GM12872 (cell line): ENCODE measurements at regions not wholly inside any gene's neighbourhood (a gene's known extent, or its start where the extent isn't known, plus 50 kb on each side); places are given as distances from the start of the nearest gene placed in this dataset.

Experiments used
- TF ChIP-seq, protein P1 (sequence below): IDR thresholded peaks from 3 replicates; pipeline ENCODE4 v1.5.1; 2011; ENCODE audit warnings: low read depth, mild to moderate bottlenecking, low read length, moderate library complexity; ENCODE audit not compliant: insufficient read depth

DNA sequence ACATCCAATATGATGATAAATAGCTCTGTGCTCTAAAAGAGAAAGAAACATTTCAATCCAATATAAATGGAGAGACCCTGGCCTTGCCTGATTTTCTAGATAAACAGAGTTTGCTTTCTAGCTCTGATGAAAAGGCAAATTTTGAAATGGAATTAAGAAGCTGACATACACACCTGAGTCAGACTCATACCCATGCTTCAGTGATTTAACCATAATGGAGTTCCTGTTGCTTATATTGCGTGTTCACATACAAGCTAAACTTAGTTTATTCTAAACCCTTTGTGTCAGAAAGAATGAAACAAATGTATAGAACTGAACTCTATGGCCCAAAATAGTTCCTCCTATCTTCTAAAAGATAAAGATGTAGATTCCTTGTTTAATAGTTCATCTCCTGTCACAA is 760.8 kb upstream of the ARPP21 start:
- TF ChIP-seq, protein P1, sequence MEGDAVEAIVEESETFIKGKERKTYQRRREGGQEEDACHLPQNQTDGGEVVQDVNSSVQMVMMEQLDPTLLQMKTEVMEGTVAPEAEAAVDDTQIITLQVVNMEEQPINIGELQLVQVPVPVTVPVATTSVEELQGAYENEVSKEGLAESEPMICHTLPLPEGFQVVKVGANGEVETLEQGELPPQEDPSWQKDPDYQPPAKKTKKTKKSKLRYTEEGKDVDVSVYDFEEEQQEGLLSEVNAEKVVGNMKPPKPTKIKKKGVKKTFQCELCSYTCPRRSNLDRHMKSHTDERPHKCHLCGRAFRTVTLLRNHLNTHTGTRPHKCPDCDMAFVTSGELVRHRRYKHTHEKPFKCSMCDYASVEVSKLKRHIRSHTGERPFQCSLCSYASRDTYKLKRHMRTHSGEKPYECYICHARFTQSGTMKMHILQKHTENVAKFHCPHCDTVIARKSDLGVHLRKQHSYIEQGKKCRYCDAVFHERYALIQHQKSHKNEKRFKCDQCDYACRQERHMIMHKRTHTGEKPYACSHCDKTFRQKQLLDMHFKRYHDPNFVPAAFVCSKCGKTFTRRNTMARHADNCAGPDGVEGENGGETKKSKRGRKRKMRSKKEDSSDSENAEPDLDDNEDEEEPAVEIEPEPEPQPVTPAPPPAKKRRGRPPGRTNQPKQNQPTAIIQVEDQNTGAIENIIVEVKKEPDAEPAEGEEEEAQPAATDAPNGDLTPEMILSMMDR: no peak

DNA sequence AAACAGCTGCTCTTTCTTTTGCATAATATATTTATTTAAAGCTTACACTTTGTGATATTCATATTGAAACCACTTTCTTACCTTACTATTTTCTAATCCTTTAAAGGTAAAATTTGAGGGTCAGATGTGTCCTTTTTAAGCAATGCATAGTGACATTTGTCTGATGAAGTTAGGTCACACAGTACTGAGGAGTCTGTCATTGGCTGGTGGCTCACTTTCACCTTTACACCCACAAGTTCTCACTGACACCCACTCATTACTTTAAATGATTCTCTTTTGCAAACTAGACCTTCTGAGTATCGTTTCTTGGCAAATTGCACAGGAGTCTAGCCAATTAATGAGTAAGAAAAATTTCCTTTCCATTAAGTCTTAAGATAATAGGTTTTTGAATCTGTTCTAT is 758.3 kb upstream of the ARPP21 start:
- TF ChIP-seq, protein P1: no peak

DNA sequence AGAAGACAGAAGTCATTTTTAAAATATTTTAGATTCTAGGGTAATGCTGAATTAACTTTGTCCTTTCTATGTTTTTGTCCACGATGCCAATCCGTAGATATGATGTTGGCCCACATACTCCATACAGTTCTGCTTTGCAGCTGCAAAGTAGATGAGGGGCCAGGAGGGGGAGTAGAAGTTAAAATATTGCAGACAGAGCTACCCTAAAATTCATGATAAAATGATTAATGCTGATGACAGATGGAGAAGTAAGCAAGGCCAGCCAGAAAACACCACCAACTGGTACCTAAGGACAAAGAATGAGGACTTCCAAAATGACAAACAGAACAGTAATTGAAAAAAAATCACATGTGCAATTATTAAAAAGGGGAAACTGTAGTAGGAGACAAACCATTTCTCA is 756.6 kb upstream of the ARPP21 start:
- TF ChIP-seq, protein P1: no peak

DNA sequence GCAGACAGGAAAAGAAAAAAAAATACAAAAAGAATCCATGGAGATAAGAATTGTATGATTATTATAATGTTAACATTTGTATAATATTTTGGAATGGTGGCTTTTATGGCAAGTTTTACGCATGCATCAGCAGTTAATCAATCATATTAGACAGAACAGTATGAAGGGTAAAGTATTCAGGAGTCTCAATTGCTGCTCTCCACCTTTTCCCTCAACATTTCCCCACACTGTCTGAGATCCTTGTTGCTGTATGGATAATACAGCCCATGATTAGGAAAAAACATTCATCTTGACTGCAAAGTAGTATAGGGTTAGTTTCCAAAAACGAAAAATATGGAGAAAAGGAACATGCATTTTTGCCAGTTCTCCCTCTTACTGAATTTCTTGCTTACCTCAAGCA is 755.3 kb upstream of the ARPP21 start:
- TF ChIP-seq, protein P1: no peak

DNA sequence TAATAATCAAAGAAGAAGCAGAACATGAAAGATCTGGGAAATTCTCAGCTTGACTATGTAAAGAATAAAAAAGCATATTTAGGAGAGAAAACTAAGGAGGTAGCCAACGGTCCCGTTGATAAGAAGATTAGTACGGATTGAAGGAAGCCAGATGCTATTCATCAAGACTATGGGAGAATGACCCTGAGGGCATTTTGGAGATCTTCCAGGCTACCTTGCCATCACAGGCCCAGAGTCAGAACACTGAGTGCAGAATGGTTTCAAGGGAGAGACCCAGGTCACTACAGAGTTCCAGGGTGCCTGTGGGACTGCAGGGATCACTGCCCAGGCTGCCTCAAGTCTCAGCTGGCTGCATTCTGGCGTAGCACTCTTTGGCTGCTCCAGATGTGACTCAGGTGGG is 752.9 kb upstream of the ARPP21 start:
- TF ChIP-seq, protein P1: no peak

DNA sequence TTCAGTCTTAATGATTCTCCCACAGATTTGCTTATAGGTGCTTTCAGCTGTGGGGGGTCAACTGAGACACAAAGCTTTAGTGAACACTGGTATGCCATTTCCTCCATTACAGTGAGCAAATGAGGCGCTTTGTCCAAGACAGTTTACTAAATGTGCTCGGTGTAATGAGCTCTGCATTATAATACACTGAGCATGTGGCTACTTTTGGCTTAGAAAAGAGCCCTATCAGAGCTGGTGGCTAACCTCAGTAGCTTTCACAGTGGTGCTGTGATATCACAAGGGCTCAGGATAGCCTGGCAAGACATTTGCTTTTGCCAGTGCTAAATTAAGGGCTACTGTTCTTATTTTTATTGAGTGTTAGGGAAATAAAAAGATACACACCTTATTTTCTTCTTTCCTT is 749.7 kb upstream of the ARPP21 start:
- TF ChIP-seq, protein P1: no peak

DNA sequence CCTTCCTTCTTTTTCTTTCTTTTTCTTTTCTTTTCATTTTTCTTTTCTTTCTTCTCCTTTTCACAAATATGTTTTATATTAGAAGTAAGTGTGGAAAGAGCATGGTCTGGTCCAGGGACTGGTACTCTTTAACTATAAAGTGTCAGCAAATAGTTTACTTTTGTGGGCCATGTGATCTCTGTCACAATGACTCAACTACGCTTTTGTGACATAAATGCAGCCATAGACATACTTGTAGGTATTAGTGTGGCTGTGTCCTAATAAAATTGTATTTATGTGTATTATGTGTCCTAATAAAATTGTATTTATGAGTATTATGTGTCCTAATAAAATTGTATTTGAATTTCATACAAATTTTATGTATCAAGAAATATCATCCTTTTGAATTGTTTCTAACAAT is 749.1 kb upstream of the ARPP21 start:
- TF ChIP-seq, protein P1: no peak

DNA sequence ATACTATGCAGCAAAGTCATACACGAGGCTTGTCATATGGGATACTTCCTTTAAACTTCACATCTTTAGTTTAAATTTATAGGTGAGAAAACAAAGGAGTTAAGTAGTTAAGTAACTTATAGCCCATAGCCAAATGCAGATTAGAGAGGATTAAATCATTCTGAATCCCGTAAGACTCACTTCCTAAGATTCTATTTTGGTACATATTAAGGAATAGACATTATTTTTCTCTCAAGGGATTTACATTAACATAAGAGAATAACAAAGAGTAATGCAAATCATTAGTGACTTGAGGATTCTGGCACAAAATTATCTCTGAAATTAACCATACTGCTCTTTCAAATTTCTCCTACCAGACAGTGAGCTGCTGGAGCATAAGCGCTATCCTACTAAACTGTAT is 747.4 kb upstream of the ARPP21 start:
- TF ChIP-seq, protein P1: no peak
